ENCODE measurements at regions not wholly inside any gene's neighbourhood (a gene's known extent, or its start where the extent isn't known, plus 50 kb on each side); places are given as distances from the start of the nearest gene placed in this dataset.
"Not testable (repeated sequence)": the region's sequence is repeated elsewhere in the genome, so short reads cannot be mapped to it uniquely, and the experiment has no call there.

- not testable (repeated sequence) for TF ChIP-seq REST (IDR thresholded peaks at IDR 0.05; ENCODE audit: insufficient read depth in 1 of 2, low read depth in 2 of 2, low read length in 1 of 2); SIN3A (IDR thresholded peaks at IDR 0.05; ENCODE audit: borderline replicate concordance, insufficient read depth, low read depth, low read length); POLR2AphosphoS5 (IDR thresholded peaks at IDR 0.05; ENCODE audit: low read depth, low read length); TCF7L2 (IDR thresholded peaks at IDR 0.05; ENCODE audit: low read depth, low read length)
- TF ChIP-seq, protein P1, sequence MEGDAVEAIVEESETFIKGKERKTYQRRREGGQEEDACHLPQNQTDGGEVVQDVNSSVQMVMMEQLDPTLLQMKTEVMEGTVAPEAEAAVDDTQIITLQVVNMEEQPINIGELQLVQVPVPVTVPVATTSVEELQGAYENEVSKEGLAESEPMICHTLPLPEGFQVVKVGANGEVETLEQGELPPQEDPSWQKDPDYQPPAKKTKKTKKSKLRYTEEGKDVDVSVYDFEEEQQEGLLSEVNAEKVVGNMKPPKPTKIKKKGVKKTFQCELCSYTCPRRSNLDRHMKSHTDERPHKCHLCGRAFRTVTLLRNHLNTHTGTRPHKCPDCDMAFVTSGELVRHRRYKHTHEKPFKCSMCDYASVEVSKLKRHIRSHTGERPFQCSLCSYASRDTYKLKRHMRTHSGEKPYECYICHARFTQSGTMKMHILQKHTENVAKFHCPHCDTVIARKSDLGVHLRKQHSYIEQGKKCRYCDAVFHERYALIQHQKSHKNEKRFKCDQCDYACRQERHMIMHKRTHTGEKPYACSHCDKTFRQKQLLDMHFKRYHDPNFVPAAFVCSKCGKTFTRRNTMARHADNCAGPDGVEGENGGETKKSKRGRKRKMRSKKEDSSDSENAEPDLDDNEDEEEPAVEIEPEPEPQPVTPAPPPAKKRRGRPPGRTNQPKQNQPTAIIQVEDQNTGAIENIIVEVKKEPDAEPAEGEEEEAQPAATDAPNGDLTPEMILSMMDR (IDR thresholded peaks at IDR 0.05), result not testable (repeated sequence)
Observed at GRCh38 chr15:20230656-20231055, 310.9 kb downstream of the GOLGA6L6 start.

Data from Panc1 (cell line).